ENCODE measurements at regions not wholly inside any gene's neighbourhood (a gene's known extent, or its start where the extent isn't known, plus 50 kb on each side); places are given as distances from the start of the nearest gene placed in this dataset.

DNA sequence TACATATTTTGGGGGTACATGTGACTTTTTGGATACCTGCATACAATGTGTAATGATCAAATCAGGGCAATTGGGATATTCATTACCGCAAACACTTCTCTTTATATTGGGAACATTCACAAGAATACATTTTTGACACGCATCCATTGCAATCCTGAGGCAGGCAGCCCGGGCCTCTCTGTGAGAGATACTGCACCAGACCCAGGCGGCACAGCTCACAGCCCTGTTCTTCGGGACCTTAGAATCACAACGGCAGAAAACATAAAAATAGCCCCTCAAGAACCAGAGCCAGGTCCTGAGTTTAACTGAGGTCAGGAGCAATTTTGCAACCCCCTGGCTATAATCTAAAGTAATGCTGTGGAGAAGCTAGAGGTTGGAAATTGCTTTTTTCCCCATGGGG, 90.8 kb upstream of the PGBD5 start:
- CTCF ChIA-PET, result no interaction called here

DNA sequence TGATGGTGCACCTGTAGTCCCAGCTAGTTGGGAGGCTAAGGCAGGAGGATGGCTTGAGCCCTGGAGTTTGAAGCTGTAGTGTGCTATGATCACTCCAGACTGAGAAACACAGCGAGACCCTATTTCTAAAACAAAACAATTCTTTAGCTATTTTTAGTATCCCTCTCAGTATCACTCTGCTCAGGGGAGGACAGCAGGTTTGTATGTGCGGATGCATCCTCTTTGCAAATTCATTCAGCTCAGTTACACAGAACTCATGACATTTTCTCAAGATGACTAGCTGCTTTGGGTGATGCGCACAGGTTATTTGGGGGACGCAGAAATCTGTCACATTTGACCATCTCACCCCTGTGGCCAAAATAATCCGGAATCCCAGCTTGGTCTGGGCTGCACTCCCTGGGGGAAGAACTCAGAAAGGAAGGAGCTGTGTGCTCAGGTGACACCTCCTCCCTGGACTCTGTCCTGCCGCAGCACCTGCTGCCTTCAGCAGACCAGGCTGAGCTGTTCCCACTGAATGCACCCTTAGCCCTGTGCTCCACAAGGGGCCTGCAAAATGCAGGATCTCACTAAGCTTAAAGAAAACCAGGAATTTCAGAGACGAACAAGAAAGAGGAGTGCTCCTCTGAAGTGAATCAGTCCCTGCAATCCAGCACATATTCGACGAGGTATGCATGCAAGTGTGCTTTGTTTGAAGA, 89.5 kb upstream of the PGBD5 start:
- H3K27me3 ChIP-seq (ENCODE audit: insufficient read depth, low read depth), result peaks cover 83% of the 10 kb centered on the region
- no TSS peak for BruUV-seq (replicated peaks)
- intact Hi-C loops (cut with micrococcal nuclease; ENCODE audit: unreplicated experiment), result no loop called here
- H3K36me3 ChIP-seq (ENCODE audit: low read depth), result no peaks in the 10 kb centered on the region
- H3K4me2 ChIP-seq, result no peak overlapping the region
- no peaks in the 10 kb centered on the region for H3K4me1 ChIP-seq (replicated peaks; ENCODE audit: insufficient read depth)
- no peaks in the 10 kb centered on the region for H3K79me2 ChIP-seq (ENCODE audit: low read depth)
- no peak for DNase-seq
- ChIA-PET CTCF (no interaction called here), POLR2A (ENCODE audit: unreplicated experiment) (no interaction called here)
- no peak overlapping the region for H3K27ac ChIP-seq
- H3K9me3 ChIP-seq (ENCODE audit: insufficient read depth, low read depth), result no peaks in the 10 kb centered on the region
- H2AFZ ChIP-seq, result no peak overlapping the region
- TF ChIP-seq, protein P1, sequence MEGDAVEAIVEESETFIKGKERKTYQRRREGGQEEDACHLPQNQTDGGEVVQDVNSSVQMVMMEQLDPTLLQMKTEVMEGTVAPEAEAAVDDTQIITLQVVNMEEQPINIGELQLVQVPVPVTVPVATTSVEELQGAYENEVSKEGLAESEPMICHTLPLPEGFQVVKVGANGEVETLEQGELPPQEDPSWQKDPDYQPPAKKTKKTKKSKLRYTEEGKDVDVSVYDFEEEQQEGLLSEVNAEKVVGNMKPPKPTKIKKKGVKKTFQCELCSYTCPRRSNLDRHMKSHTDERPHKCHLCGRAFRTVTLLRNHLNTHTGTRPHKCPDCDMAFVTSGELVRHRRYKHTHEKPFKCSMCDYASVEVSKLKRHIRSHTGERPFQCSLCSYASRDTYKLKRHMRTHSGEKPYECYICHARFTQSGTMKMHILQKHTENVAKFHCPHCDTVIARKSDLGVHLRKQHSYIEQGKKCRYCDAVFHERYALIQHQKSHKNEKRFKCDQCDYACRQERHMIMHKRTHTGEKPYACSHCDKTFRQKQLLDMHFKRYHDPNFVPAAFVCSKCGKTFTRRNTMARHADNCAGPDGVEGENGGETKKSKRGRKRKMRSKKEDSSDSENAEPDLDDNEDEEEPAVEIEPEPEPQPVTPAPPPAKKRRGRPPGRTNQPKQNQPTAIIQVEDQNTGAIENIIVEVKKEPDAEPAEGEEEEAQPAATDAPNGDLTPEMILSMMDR (conservative IDR thresholded peaks at IDR 0.05), result no peak
- no peak for TF ChIP-seq EZH2 (IDR thresholded peaks at IDR 0.05; ENCODE audit: low read depth)
- no peaks in the 10 kb centered on the region for H3K9me2 ChIP-seq (ENCODE audit: insufficient read depth)
- no peaks in the 10 kb centered on the region for H3F3A ChIP-seq (ENCODE audit: insufficient read depth, low read depth)
- no peak overlapping the region for H3K4me3 ChIP-seq
- no peaks in the 10 kb centered on the region for H4K20me1 ChIP-seq (ENCODE audit: insufficient read depth)

More for the DNA sequence above, 90.8 kb upstream of the PGBD5 start:
- no peak for DNase-seq
- TF ChIP-seq, protein P1 (conservative IDR thresholded peaks at IDR 0.05), result no peak
- TF ChIP-seq EZH2 (IDR thresholded peaks at IDR 0.05; ENCODE audit: low read depth), result no peak
- Histone ChIP-seq H2AFZ (no peak overlapping the region), H3K79me2 (ENCODE audit: low read depth) (no peaks in the 10 kb centered on the region), H3F3A (ENCODE audit: insufficient read depth, low read depth) (no peaks in the 10 kb centered on the region), H4K20me1 (ENCODE audit: insufficient read depth) (no peaks in the 10 kb centered on the region), H3K9me2 (ENCODE audit: insufficient read depth) (no peaks in the 10 kb centered on the region), H3K27ac (no peak overlapping the region), H3K4me3 (no peak overlapping the region), H3K9me3 (ENCODE audit: insufficient read depth, low read depth) (no peaks in the 10 kb centered on the region), H3K36me3 (ENCODE audit: low read depth) (no peaks in the 10 kb centered on the region), H3K4me2 (no peak overlapping the region), H3K4me1 (replicated peaks; ENCODE audit: insufficient read depth) (no peaks in the 10 kb centered on the region), H3K27me3 (ENCODE audit: insufficient read depth, low read depth) (peaks cover 86% of the 10 kb centered on the region)
- intact Hi-C loops (cut with micrococcal nuclease; ENCODE audit: unreplicated experiment), result no loop called here
- BruUV-seq (replicated peaks), result no TSS peak
- POLR2A ChIA-PET (ENCODE audit: unreplicated experiment), result no interaction called here

DNA sequence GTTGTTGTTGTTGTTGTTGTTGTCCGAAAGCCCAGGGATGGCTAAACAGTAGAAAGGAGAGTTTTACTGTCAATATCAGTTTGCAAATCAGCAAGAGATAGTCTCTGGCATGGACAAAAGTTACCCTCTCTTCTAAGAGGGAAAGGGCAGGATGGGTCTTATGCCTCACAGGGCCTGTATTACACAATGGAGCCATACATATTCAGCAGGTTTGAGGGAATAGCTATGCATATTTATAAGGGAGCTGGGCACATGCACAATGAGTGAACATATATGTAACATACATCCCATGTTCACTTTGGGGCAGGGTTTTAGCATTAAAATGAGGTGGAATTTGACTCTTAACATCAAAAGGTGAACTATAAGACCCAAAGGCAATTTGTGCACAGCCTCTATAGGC, 84.4 kb upstream of the PGBD5 start:
- intact Hi-C loops (cut with micrococcal nuclease; ENCODE audit: unreplicated experiment), result no loop called here
- Histone ChIP-seq H3K4me1 (replicated peaks; ENCODE audit: insufficient read depth) (no peaks in the 10 kb centered on the region), H3K79me2 (ENCODE audit: low read depth) (no peaks in the 10 kb centered on the region), H3K4me3 (no peak overlapping the region), H3K9me3 (ENCODE audit: insufficient read depth, low read depth) (no peaks in the 10 kb centered on the region), H2AFZ (no peak overlapping the region), H4K20me1 (ENCODE audit: insufficient read depth) (no peaks in the 10 kb centered on the region), H3K4me2 (no peak overlapping the region), H3K9me2 (ENCODE audit: insufficient read depth) (no peaks in the 10 kb centered on the region), H3K36me3 (ENCODE audit: low read depth) (no peaks in the 10 kb centered on the region), H3F3A (ENCODE audit: insufficient read depth, low read depth) (no peaks in the 10 kb centered on the region), H3K27ac (no peak overlapping the region), H3K27me3 (ENCODE audit: insufficient read depth, low read depth) (peaks cover 49% of the 10 kb centered on the region)
- no peak for TF ChIP-seq EZH2 (IDR thresholded peaks at IDR 0.05; ENCODE audit: low read depth)
- TF ChIP-seq, protein P1 (conservative IDR thresholded peaks at IDR 0.05), result no peak
- ChIA-PET CTCF (no interaction called here), POLR2A (ENCODE audit: unreplicated experiment) (no interaction called here)
- BruUV-seq (replicated peaks), result no TSS peak
- DNase-seq, result no peak
